HCT116 (cell line): ENCODE measurements at regions not wholly inside any gene's neighbourhood (a gene's known extent, or its start where the extent isn't known, plus 50 kb on each side); places are given as distances from the start of the nearest gene placed in this dataset.

ENCODE experiments used
- ATF3 ChIP-seq: IDR thresholded peaks from 2 replicates; pipeline ENCODE4 v1.6.1; 2012
- CEBPB ChIP-seq: IDR thresholded peaks from 2 replicates; pipeline ENCODE4 v1.6.1; 2012; ENCODE audit warnings: low read depth
- EZH2phosphoT487 ChIP-seq: fragments of 200-600 bp; IDR thresholded peaks from 2 replicates; pipeline ENCODE4 v1.6.1; 2018; ENCODE audit warnings: antibody characterized with exemption, borderline replicate concordance
- POLR2A ChIP-seq: IDR thresholded peaks from 2 replicates; pipeline ENCODE4 v1.7.0; 2011; ENCODE audit warnings: borderline replicate concordance; ENCODE audit not compliant: insufficient read depth, insufficient read length; ENCODE audit errors: extremely low read depth
- RAD21 ChIP-seq: IDR thresholded peaks from 2 replicates; pipeline ENCODE4 v1.6.1; 2012; ENCODE audit warnings: low read depth, mild to moderate bottlenecking
- REST ChIP-seq: IDR thresholded peaks from 2 replicates; pipeline ENCODE4 v1.6.1; 2012; ENCODE audit warnings: low read depth
- SP1 ChIP-seq: IDR thresholded peaks from 2 replicates; pipeline ENCODE4 v1.6.1; 2012; ENCODE audit warnings: low read depth
- SRF ChIP-seq: IDR thresholded peaks from 2 replicates; pipeline ENCODE4 v1.6.1; 2012; ENCODE audit warnings: low read depth
- TF ChIP-seq, protein P1 (sequence below), 3 experiments: fragments of 200-600 bp in 1 of 3; sonication (generic) in 1 of 3; IDR thresholded peaks in 2 of 3; conservative IDR thresholded peaks in 1 of 3; 2 replicates each; pipeline ENCODE4 v1.5.1; 2012 to 2017; ENCODE audit warnings: low read depth in 2 of 3, low read length in 2 of 3, antibody characterized with exemption in 1 of 3, borderline replicate concordance in 1 of 3, control low read depth in 1 of 3, mild to moderate bottlenecking in 1 of 3, mixed read lengths in 1 of 3, mixed run types in 1 of 3, moderate library complexity in 1 of 3; ENCODE audit not compliant: insufficient read depth in 1 of 3

- TF ChIP-seq SP1 (no peak), CEBPB (no peak), EZH2phosphoT487 (no peak), ATF3 (no peak), SRF (no peak), REST (no peak), POLR2A (no peak), RAD21 (no peak)
- TF ChIP-seq, protein P1, sequence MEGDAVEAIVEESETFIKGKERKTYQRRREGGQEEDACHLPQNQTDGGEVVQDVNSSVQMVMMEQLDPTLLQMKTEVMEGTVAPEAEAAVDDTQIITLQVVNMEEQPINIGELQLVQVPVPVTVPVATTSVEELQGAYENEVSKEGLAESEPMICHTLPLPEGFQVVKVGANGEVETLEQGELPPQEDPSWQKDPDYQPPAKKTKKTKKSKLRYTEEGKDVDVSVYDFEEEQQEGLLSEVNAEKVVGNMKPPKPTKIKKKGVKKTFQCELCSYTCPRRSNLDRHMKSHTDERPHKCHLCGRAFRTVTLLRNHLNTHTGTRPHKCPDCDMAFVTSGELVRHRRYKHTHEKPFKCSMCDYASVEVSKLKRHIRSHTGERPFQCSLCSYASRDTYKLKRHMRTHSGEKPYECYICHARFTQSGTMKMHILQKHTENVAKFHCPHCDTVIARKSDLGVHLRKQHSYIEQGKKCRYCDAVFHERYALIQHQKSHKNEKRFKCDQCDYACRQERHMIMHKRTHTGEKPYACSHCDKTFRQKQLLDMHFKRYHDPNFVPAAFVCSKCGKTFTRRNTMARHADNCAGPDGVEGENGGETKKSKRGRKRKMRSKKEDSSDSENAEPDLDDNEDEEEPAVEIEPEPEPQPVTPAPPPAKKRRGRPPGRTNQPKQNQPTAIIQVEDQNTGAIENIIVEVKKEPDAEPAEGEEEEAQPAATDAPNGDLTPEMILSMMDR (IDR thresholded peaks at IDR 0.05 in 2 of 3, conservative IDR thresholded peaks at IDR 0.05 in 1 of 3; ENCODE audit: borderline replicate concordance in 1 of 3, insufficient read depth in 1 of 3, low read depth in 2 of 3, low read length in 2 of 3) = no peak
These were observed 135.9 kb upstream of the SERPINE2 start for GRCh38 chr2:224174990-224175389.
